Fibroblast of lung (primary cell): ENCODE measurements at regions not wholly inside any gene's neighbourhood (a gene's known extent, or its start where the extent isn't known, plus 50 kb on each side); places are given as distances from the start of the nearest gene placed in this dataset.

ENCODE experiments used
- CTCF ChIP-seq, 2 donors: IDR thresholded peaks in 1 of 2; conservative IDR thresholded peaks in 1 of 2; 1 replicate in 1 of 2; 2 replicates in 1 of 2; pipeline ENCODE4 v1.5.1; 2011 to 2012; ENCODE audit warnings: low read length in 2 of 2, control low read depth in 1 of 2, inconsistent platforms in 1 of 2, low read depth in 1 of 2, mild to moderate bottlenecking in 1 of 2
- EZH2 ChIP-seq: IDR thresholded peaks from 2 replicates; pipeline ENCODE4 v1.5.1; 2012; ENCODE audit warnings: low read length, control low read depth, mild to moderate bottlenecking; ENCODE audit errors: missing control alignments

GRCh38 chr10:111531690-111532089 lies 454.9 kb downstream of the ADRA2A start:
- TF ChIP-seq CTCF (conservative IDR thresholded peaks at IDR 0.05 in 1 of 2, IDR thresholded peaks at IDR 0.05 in 1 of 2; ENCODE audit: low read depth in 1 of 2, low read length in 2 of 2) (no peak), EZH2 (no peak)
